GM10248 (cell line): ENCODE measurements at regions not wholly inside any gene's neighbourhood (a gene's known extent, or its start where the extent isn't known, plus 50 kb on each side); places are given as distances from the start of the nearest gene placed in this dataset.

Experiments
- CTCF ChIA-PET: fragments of 300-600 bp; sonication (Branson Sonifier 250); formaldehyde crosslinking; extraction: SDS; loops from one replicate; lab custom pipeline; 2021; ENCODE audit warnings: antibody characterized with exemption; lab: Yijun Ruan, JAX
- POLR2A ChIA-PET: fragments of 350-650 bp; sonication (Branson Sonifier 250); formaldehyde crosslinking; extraction: SDS; loops from one replicate; lab custom pipeline; 2020; ENCODE audit warnings: antibody characterized with exemption; lab: Yijun Ruan, JAX
- DNase-seq: peaks from one replicate; pipeline ENCODE4 v3.0.0; 2012; ENCODE audit errors: extremely low spot score
- CTCF ChIP-seq: IDR thresholded peaks from 2 replicates; pipeline ENCODE4 v1.5.1; 2012; ENCODE audit warnings: mild to moderate bottlenecking, low read depth; ENCODE audit errors: extremely low read depth, missing control alignments, control extremely low read depth

GRCh38 chr3:164683489-164683888 is 394.8 kb downstream of the SI start:
- DNase-seq: no peak
- no peak for TF ChIP-seq CTCF
- CTCF ChIA-PET: no interaction called here
- POLR2A ChIA-PET: no interaction called here

- TF ChIP-seq CTCF: no peak
- ChIA-PET POLR2A (no interaction called here), CTCF (no interaction called here)
- no peak for DNase-seq
Observed at GRCh38 chr3:164679245-164679644, 399.1 kb downstream of the SI start.

GRCh38 chr3:164677317-164677716 is 401.0 kb downstream of the SI start:
- ChIA-PET POLR2A (no interaction called here), CTCF (no interaction called here)
- no peak for DNase-seq
- no peak for TF ChIP-seq CTCF

- CTCF ChIA-PET: interaction anchor here (2.6 kb wide), 1 partner anchor 15 kb away, joined by 5 read pairs; no protein-coding TSS in a partner anchor
Observed at GRCh38 chr3:164673738-164674137, 404.6 kb downstream of the SI start.

GRCh38 chr3:164658125-164658524 is 420.2 kb downstream of the SI start:
- TF ChIP-seq CTCF: no peak
- POLR2A ChIA-PET: no interaction called here
- CTCF ChIA-PET: interaction anchor here (1.7 kb wide), 1 partner anchor 15 kb away, joined by 5 read pairs; no protein-coding TSS in a partner anchor
- no peak for DNase-seq

More at GRCh38 chr3:164673738-164674137, 404.6 kb downstream of the SI start:
- POLR2A ChIA-PET: no interaction called here
- no peak for TF ChIP-seq CTCF
- no peak for DNase-seq

DNA sequence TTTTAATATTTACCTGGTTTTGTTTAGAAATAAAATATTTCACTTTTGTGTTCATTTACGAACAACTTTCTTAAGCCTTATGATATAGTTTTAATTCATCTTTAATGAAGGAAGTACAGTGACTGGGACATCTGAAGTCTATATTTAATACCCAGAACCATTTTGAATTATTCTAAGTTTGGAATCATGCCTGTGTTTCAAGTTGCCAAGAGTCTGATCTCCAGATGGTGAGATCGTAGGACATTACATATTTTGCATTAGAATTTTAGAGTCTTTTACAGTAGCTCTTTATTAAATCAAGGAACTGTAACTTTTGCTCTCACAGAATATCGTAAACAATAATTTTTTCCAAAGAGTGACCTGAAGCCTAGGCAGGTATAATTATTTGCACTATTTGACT is 420.7 kb downstream of the SI start:
- no peak for DNase-seq
- CTCF ChIA-PET: no interaction called here
- POLR2A ChIA-PET: no interaction called here
- TF ChIP-seq CTCF: no peak

DNA sequence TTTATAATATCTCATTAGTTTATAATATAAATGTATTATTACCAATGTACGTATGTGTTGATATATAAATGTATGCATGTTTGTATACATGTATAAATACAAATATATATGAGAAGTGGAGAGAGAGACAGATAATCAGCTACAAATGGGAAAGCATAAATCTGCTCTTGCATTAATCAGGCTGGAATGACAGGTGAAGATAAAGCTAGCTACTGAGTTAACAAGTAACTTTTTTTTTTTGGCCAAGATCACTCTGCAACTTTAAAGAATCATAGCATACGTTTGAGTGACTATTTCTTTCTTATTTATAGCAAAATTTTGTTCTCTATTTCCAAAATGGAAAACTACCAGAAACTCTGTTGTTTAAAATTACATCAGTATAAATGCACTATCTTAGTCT is 422.8 kb downstream of the SI start:
- no peak for DNase-seq
- no peak for TF ChIP-seq CTCF
- CTCF ChIA-PET: no interaction called here
- POLR2A ChIA-PET: no interaction called here
